HG03354 (cell line): ENCODE measurements at regions not wholly inside any gene's neighbourhood (a gene's known extent, or its start where the extent isn't known, plus 50 kb on each side); places are given as distances from the start of the nearest gene placed in this dataset.
"Not testable (repeated sequence)": the region's sequence is repeated elsewhere in the genome, so short reads cannot be mapped to it uniquely, and the experiment has no call there.

Experiments used
- ATAC-seq: cut with Tn5 transposase; IDR thresholded peaks from one replicate; pipeline ENCODE4 v1.9.1; 2021; ENCODE audit warnings: mild to moderate bottlenecking; ENCODE audit not compliant: unreplicated experiment, poor library complexity, severe bottlenecking

GRCh38 chr9:84499969-84500582, 159.5 kb upstream of the SLC28A3 start:
- peak; percentile 99 for ATAC-seq

- no peak for ATAC-seq
These were observed 160.3 kb upstream of the SLC28A3 start for GRCh38 chr9:84500826-84501225.

- ATAC-seq: no peak
These were observed 161.0 kb upstream of the SLC28A3 start for GRCh38 chr9:84501587-84501986.

GRCh38 chr9:84502066-84502465, 161.5 kb upstream of the SLC28A3 start:
- no peak for ATAC-seq

GRCh38 chr9:84504360-84504759, 163.8 kb upstream of the SLC28A3 start:
- no peak for ATAC-seq

GRCh38 chr9:84511651-84512050, 157.9 kb upstream of the NTRK2 start:
- ATAC-seq: no peak

- ATAC-seq: no peak
These were observed 157.0 kb upstream of the NTRK2 start for GRCh38 chr9:84512493-84512892.

GRCh38 chr9:84513473-84513872, 156.1 kb upstream of the NTRK2 start:
- ATAC-seq: no peak

- ATAC-seq: no peak
These were observed 155.6 kb upstream of the NTRK2 start for GRCh38 chr9:84513979-84514378.

- no peak for ATAC-seq
These were observed 155.1 kb upstream of the NTRK2 start for GRCh38 chr9:84514421-84514820.

- ATAC-seq: no peak
These were observed 152.5 kb upstream of the NTRK2 start for GRCh38 chr9:84517026-84517425.

- no peak for ATAC-seq
These were observed 150.1 kb upstream of the NTRK2 start for GRCh38 chr9:84519413-84519812.

GRCh38 chr9:84521208-84521607, 148.3 kb upstream of the NTRK2 start:
- no peak for ATAC-seq

- not testable (repeated sequence) for ATAC-seq
These were observed 143.3 kb upstream of the NTRK2 start for GRCh38 chr9:84526211-84526610.

- ATAC-seq: not testable (repeated sequence)
These were observed 142.3 kb upstream of the NTRK2 start for GRCh38 chr9:84527060-84527720.

GRCh38 chr9:84535973-84536372, 133.6 kb upstream of the NTRK2 start:
- not testable (repeated sequence) for ATAC-seq

GRCh38 chr9:84538879-84539278, 130.7 kb upstream of the NTRK2 start:
- no peak for ATAC-seq

GRCh38 chr9:84542554-84542953, 127.0 kb upstream of the NTRK2 start:
- no peak for ATAC-seq

- no peak for ATAC-seq
These were observed 115.4 kb upstream of the NTRK2 start for GRCh38 chr9:84554069-84554664.

GRCh38 chr9:84556556-84556955, 113.0 kb upstream of the NTRK2 start:
- no peak for ATAC-seq

- ATAC-seq: no peak
These were observed 111.8 kb upstream of the NTRK2 start for GRCh38 chr9:84557751-84558150.
